ENCODE measurements at regions not wholly inside any gene's neighbourhood (a gene's known extent, or its start where the extent isn't known, plus 50 kb on each side); places are given as distances from the start of the nearest gene placed in this dataset.

DNA sequence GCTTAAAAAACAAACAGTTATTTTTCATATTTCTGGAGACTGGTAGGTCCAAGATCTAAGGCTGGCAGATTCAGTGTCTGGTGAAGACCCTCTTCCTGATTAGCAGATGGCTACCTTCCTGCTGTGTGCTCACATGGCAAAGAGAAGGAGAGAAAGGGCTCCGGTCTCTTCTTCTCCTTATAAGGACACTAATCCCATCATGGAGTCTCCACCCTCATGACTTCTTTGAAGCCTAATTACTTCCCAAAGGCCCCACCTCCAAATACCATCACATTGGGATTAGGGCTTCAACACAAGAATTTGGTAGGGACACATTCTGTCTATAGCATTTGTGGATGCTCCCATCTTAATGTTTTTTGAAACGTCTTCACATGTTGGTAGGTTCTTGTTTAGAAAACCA lies 391.1 kb downstream of the TMEM161B start (continued):
- TF ChIP-seq, protein P1, sequence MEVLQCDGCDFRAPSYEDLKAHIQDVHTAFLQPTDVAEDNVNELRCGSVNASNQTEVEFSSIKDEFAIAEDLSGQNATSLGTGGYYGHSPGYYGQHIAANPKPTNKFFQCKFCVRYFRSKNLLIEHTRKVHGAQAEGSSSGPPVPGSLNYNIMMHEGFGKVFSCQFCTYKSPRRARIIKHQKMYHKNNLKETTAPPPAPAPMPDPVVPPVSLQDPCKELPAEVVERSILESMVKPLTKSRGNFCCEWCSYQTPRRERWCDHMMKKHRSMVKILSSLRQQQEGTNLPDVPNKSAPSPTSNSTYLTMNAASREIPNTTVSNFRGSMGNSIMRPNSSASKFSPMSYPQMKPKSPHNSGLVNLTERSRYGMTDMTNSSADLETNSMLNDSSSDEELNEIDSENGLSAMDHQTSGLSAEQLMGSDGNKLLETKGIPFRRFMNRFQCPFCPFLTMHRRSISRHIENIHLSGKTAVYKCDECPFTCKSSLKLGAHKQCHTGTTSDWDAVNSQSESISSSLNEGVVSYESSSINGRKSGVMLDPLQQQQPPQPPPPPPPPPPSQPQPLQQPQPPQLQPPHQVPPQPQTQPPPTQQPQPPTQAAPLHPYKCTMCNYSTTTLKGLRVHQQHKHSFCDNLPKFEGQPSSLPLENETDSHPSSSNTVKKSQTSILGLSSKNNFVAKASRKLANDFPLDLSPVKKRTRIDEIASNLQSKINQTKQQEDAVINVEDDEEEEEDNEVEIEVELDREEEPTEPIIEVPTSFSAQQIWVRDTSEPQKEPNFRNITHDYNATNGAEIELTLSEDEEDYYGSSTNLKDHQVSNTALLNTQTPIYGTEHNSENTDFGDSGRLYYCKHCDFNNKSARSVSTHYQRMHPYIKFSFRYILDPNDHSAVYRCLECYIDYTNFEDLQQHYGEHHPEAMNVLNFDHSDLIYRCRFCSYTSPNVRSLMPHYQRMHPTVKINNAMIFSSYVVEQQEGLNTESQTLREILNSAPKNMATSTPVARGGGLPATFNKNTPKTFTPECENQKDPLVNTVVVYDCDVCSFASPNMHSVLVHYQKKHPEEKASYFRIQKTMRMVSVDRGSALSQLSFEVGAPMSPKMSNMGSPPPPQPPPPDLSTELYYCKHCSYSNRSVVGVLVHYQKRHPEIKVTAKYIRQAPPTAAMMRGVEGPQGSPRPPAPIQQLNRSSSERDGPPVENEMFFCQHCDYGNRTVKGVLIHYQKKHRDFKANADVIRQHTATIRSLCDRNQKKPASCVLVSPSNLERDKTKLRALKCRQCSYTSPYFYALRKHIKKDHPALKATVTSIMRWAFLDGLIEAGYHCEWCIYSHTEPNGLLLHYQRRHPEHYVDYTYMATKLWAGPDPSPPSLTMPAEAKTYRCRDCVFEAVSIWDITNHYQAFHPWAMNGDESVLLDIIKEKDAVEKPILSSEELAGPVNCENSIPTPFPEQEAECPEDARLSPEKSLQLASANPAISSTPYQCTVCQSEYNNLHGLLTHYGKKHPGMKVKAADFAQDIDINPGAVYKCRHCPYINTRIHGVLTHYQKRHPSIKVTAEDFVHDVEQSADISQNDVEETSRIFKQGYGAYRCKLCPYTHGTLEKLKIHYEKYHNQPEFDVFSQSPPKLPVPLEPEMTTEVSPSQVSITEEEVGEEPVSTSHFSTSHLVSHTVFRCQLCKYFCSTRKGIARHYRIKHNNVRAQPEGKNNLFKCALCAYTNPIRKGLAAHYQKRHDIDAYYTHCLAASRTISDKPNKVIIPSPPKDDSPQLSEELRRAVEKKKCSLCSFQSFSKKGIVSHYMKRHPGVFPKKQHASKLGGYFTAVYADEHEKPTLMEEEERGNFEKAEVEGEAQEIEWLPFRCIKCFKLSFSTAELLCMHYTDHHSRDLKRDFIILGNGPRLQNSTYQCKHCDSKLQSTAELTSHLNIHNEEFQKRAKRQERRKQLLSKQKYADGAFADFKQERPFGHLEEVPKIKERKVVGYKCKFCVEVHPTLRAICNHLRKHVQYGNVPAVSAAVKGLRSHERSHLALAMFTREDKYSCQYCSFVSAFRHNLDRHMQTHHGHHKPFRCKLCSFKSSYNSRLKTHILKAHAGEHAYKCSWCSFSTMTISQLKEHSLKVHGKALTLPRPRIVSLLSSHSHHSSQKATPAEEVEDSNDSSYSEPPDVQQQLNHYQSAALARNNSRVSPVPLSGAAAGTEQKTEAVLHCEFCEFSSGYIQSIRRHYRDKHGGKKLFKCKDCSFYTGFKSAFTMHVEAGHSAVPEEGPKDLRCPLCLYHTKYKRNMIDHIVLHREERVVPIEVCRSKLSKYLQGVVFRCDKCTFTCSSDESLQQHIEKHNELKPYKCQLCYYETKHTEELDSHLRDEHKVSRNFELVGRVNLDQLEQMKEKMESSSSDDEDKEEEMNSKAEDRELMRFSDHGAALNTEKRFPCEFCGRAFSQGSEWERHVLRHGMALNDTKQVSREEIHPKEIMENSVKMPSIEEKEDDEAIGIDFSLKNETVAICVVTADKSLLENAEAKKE (CRISPR knock-in tag; IDR thresholded peaks at IDR 0.05), result no peak
- TF ChIP-seq, protein P2, sequence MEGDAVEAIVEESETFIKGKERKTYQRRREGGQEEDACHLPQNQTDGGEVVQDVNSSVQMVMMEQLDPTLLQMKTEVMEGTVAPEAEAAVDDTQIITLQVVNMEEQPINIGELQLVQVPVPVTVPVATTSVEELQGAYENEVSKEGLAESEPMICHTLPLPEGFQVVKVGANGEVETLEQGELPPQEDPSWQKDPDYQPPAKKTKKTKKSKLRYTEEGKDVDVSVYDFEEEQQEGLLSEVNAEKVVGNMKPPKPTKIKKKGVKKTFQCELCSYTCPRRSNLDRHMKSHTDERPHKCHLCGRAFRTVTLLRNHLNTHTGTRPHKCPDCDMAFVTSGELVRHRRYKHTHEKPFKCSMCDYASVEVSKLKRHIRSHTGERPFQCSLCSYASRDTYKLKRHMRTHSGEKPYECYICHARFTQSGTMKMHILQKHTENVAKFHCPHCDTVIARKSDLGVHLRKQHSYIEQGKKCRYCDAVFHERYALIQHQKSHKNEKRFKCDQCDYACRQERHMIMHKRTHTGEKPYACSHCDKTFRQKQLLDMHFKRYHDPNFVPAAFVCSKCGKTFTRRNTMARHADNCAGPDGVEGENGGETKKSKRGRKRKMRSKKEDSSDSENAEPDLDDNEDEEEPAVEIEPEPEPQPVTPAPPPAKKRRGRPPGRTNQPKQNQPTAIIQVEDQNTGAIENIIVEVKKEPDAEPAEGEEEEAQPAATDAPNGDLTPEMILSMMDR (conservative IDR thresholded peaks at IDR 0.05; ENCODE audit: low read depth in 2 of 2), result no peak
- TF ChIP-seq, protein P3, sequence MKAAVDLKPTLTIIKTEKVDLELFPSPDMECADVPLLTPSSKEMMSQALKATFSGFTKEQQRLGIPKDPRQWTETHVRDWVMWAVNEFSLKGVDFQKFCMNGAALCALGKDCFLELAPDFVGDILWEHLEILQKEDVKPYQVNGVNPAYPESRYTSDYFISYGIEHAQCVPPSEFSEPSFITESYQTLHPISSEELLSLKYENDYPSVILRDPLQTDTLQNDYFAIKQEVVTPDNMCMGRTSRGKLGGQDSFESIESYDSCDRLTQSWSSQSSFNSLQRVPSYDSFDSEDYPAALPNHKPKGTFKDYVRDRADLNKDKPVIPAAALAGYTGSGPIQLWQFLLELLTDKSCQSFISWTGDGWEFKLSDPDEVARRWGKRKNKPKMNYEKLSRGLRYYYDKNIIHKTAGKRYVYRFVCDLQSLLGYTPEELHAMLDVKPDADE (IDR thresholded peaks at IDR 0.05), result no peak
- TF ChIP-seq POLR2AphosphoS5 (IDR thresholded peaks at IDR 0.05; ENCODE audit: low read depth) (no peak), CREB1 (CRISPR knock-in tag; IDR thresholded peaks at IDR 0.05; ENCODE audit: low read depth) (no peak)

DNA sequence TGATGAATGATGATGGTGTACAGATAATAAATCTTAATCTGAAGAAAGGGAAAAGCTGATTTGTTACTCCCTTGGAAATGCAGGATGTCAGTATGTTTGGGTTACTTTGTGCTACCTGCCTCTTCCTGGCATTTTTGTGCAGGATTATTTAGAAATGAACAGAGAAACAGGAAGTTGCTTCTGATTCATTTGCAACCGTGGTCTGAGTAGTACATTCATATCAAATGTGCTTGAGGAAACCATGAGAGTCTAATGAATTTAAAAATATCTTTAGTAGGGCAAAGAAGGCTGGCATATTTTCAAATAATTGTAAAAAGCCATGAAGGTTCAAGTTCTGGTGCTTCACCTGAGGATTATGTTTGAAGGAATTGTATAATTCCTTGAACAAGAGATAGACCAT lies 391.6 kb downstream of the TMEM161B start:
- H3K9me2 ChIP-seq (ENCODE audit: insufficient read depth), result no peaks in the 10 kb centered on the region
- ATAC-seq, result no peak
- Mint-ChIP-seq H3K4me1 (peaks cover 12% of the 10 kb centered on the region), H3K36me3 (ENCODE audit: low read depth) (no peaks in the 10 kb centered on the region), H3K4me3 (no peak overlapping the region), H3K9me3 (no peaks in the 10 kb centered on the region), H3K27me3 (ENCODE audit: insufficient read depth, low read depth, poor library complexity) (no peaks in the 10 kb centered on the region), H3K27ac (no peak overlapping the region)
- no peak overlapping the region for H3K27ac ChIP-seq (ENCODE audit: low read depth)
- H3K27me3 ChIP-seq (ENCODE audit: insufficient read depth), result no peaks in the 10 kb centered on the region
- DNase-seq (ENCODE audit: low spot score), result no peak
- no peak overlapping the region for H3K4me3 ChIP-seq
- no peak overlapping the region for H3K4me2 ChIP-seq
- peaks cover 18% of the 10 kb centered on the region for H3K4me1 ChIP-seq (ENCODE audit: insufficient read depth)
- no peak overlapping the region for H2AFZ ChIP-seq
- no peaks in the 10 kb centered on the region for H4K20me1 ChIP-seq (replicated peaks; ENCODE audit: insufficient read depth)
- no peaks in the 10 kb centered on the region for H3K79me2 ChIP-seq (replicated peaks; ENCODE audit: insufficient read depth)
- no peaks in the 10 kb centered on the region for H3K36me3 ChIP-seq (ENCODE audit: insufficient read depth)
- H3F3A ChIP-seq (replicated peaks; ENCODE audit: low read depth), result no peaks in the 10 kb centered on the region
- TF ChIP-seq NANOG (IDR thresholded peaks at IDR 0.05; ENCODE audit: borderline replicate concordance), result no peak
- no peak for TF ChIP-seq ZNF331 (CRISPR knock-in tag; IDR thresholded peaks at IDR 0.05; ENCODE audit: low read depth)
- TF ChIP-seq EZH2 (IDR thresholded peaks at IDR 0.05; ENCODE audit: low read depth, unreplicated experiment), result no peak
- no peak for TF ChIP-seq ZNF114 (CRISPR knock-in tag; IDR thresholded peaks at IDR 0.05)
- TF ChIP-seq POLR2AphosphoS5 (IDR thresholded peaks at IDR 0.05; ENCODE audit: low read depth), result no peak

Data from GM23338 (cell line).